IMR-90 (cell line): ENCODE measurements at regions not wholly inside any gene's neighbourhood (a gene's known extent, or its start where the extent isn't known, plus 50 kb on each side); places are given as distances from the start of the nearest gene placed in this dataset.

Experiments
- ATAC-seq: fragments of 200-7000 bp; cut with Tn5 transposase; 2 replicates; pipeline ENCODE4 v1.9.1; 2020; ENCODE audit warnings: low read depth, mild to moderate bottlenecking, moderate library complexity
- BruUV-seq: library from RNA; stranded (reverse); fragments of 400-500 nt; replicated peaks from 2 replicates; lab custom pipeline; 2021; lab: Mats Ljungman, UMichigan
- CTCF ChIA-PET: fragments of 300-600 bp; formaldehyde crosslinking; extraction: SDS; loops from one replicate; lab custom pipeline; 2021; ENCODE audit warnings: antibody characterized with exemption; lab: Yijun Ruan, JAX
- POLR2A ChIA-PET: fragments of 300-600 bp; sonication (Branson Sonifier 250); formaldehyde crosslinking; loops from one replicate; lab custom pipeline; 2022; ENCODE audit warnings: antibody characterized with exemption; ENCODE audit not compliant: unreplicated experiment; lab: Charles Lee
- DNase-seq: peaks from one replicate; pipeline ENCODE4 v3.0.0; 2013
- H2AFZ ChIP-seq: replicated peaks from 2 replicates; pipeline ENCODE3; 2013; ENCODE audit warnings: low read length, mild to moderate bottlenecking; ENCODE audit not compliant: poor library complexity
- H2AK5ac ChIP-seq: 2 replicates; pipeline ENCODE4 v1.6.1; 2013; ENCODE audit warnings: low read depth, low read length, inconsistent platforms
- H2AK9ac ChIP-seq: replicated peaks from 2 replicates; pipeline ENCODE3; 2013; ENCODE audit warnings: mild to moderate bottlenecking, low read depth, low read length, moderate library complexity; ENCODE audit not compliant: poor library complexity
- H2BK120ac ChIP-seq: 2 replicates; pipeline ENCODE4 v1.6.1; 2013; ENCODE audit warnings: low read depth, low read length, inconsistent platforms
- H2BK15ac ChIP-seq: 3 replicates; pipeline ENCODE4 v1.6.1; 2013; ENCODE audit warnings: low read depth, low read length, inconsistent platforms
- H2BK20ac ChIP-seq: 2 replicates; pipeline ENCODE4 v1.6.1; 2013; ENCODE audit warnings: low read depth, mild to moderate bottlenecking, inconsistent platforms, low read length, moderate library complexity
- H2BK5ac ChIP-seq: 2 replicates; pipeline ENCODE4 v1.6.1; 2013; ENCODE audit warnings: mild to moderate bottlenecking, low read depth, low read length, inconsistent platforms; ENCODE audit not compliant: poor library complexity, severe bottlenecking
- H3K14ac ChIP-seq: replicated peaks from 2 replicates; pipeline ENCODE4 v1.6.1; 2013; ENCODE audit warnings: low read depth, low read length, inconsistent platforms
- H3K18ac ChIP-seq: 2 replicates; pipeline ENCODE4 v1.6.1; 2013; ENCODE audit warnings: low read depth, low read length, control low read depth
- H3K23ac ChIP-seq: 2 replicates; pipeline ENCODE4 v1.6.1; 2013; ENCODE audit warnings: low read depth, low read length, inconsistent platforms
- H3K27ac ChIP-seq: 2 replicates; pipeline ENCODE4 v1.5.1; 2013; ENCODE audit warnings: mild to moderate bottlenecking, control low read depth, low read length; ENCODE audit not compliant: insufficient read depth
- H3K27me3 ChIP-seq: 2 replicates; pipeline ENCODE4 v1.6.1; 2013; ENCODE audit warnings: low read length; ENCODE audit not compliant: control insufficient read depth, insufficient read depth
- H3K36me3 ChIP-seq: 2 replicates; pipeline ENCODE4 v1.6.1; 2013; ENCODE audit warnings: low read length, mixed read lengths; ENCODE audit not compliant: control insufficient read depth, insufficient read depth
- H3K4ac ChIP-seq: 2 replicates; pipeline ENCODE4 v1.6.1; 2013; ENCODE audit warnings: low read depth, low read length, inconsistent platforms
- H3K4me1 ChIP-seq: 2 replicates; pipeline ENCODE4 v1.6.1; 2013; ENCODE audit warnings: low read length, mixed read lengths; ENCODE audit not compliant: control insufficient read depth, insufficient read depth
- H3K4me2 ChIP-seq: 2 replicates; pipeline ENCODE4 v1.6.1; 2013; ENCODE audit warnings: low read depth, mild to moderate bottlenecking, control low read depth, low read length, moderate library complexity
- H3K4me3 ChIP-seq: 2 replicates; pipeline ENCODE4 v1.5.1; 2013; ENCODE audit warnings: low read depth, mild to moderate bottlenecking, control low read depth, low read length, moderate library complexity; ENCODE audit not compliant: insufficient read depth
- H3K56ac ChIP-seq: 2 replicates; pipeline ENCODE4 v1.6.1; 2013; ENCODE audit warnings: low read length, inconsistent platforms; ENCODE audit not compliant: insufficient read depth; ENCODE audit errors: extremely low read depth
- H3K79me1 ChIP-seq, 2 experiments: 2 replicates each; pipeline ENCODE4 v1.6.1; 2013; ENCODE audit warnings: low read length in 2 of 2, inconsistent platforms in 1 of 2, low read depth in 1 of 2
- H3K9ac ChIP-seq: 2 replicates; pipeline ENCODE4 v1.6.1; 2013; ENCODE audit warnings: low read depth, low read length, control low read depth
- H3K9me1 ChIP-seq: 2 replicates; pipeline ENCODE4 v1.6.1; 2013; ENCODE audit warnings: low read length, inconsistent platforms; ENCODE audit not compliant: insufficient read depth
- H3K9me3 ChIP-seq: 2 replicates; pipeline ENCODE4 v1.6.1; 2013; ENCODE audit warnings: low read length; ENCODE audit not compliant: control insufficient read depth, insufficient read depth
- H4K20me1 ChIP-seq: 2 replicates; pipeline ENCODE4 v1.6.1; 2013; ENCODE audit warnings: low read length, inconsistent platforms; ENCODE audit not compliant: insufficient read depth
- H4K5ac ChIP-seq: 2 replicates; pipeline ENCODE4 v1.6.1; 2013; ENCODE audit warnings: mild to moderate bottlenecking, low read depth, low read length, control low read depth
- H4K8ac ChIP-seq, 2 experiments: 2 replicates each; pipeline ENCODE4 v1.6.1; 2013; ENCODE audit warnings: low read depth in 2 of 2, low read length in 2 of 2, control low read depth in 1 of 2, inconsistent platforms in 1 of 2
- H4K91ac ChIP-seq: 2 replicates; pipeline ENCODE4 v1.6.1; 2013; ENCODE audit warnings: low read depth, low read length, inconsistent platforms; ENCODE audit not compliant: insufficient read depth
- BHLHE40 ChIP-seq: fragments of 150-350 bp; IDR thresholded peaks from 2 replicates; pipeline ENCODE4 v1.6.1; 2016; ENCODE audit warnings: mild to moderate bottlenecking, low read depth, low read length
- CHD1 ChIP-seq: IDR thresholded peaks from 2 replicates; pipeline ENCODE4 v1.6.1; 2012; ENCODE audit warnings: low read depth, low read length, improper control_type of control experiment
- ELK1 ChIP-seq: fragments of 150-350 bp; IDR thresholded peaks from 2 replicates; pipeline ENCODE4 v1.6.1; 2016; ENCODE audit warnings: low read depth, mild to moderate bottlenecking, low read length, moderate library complexity, borderline replicate concordance
- RFX5 ChIP-seq: IDR thresholded peaks from 2 replicates; pipeline ENCODE4 v1.8.0; 2012; ENCODE audit warnings: low read depth, mild to moderate bottlenecking, low read length, moderate library complexity
- SMC3 ChIP-seq: fragments of 150-350 bp; IDR thresholded peaks from 2 replicates; pipeline ENCODE4 v1.6.1; 2016; ENCODE audit warnings: low read depth, mild to moderate bottlenecking, antibody characterized with exemption, low read length, moderate library complexity
- USF2 ChIP-seq: fragments of 150-350 bp; IDR thresholded peaks from 2 replicates; pipeline ENCODE4 v1.6.1; 2017; ENCODE audit warnings: mild to moderate bottlenecking, antibody characterized with exemption, low read length, low read depth
- WGBS, 2 experiments: methylation state at CpG; one replicate each; pipeline versions ENCODE4 v1.1.5 to v1.1.7; 2013; ENCODE audit warnings: missing lambda C conversion rate in 2 of 2; ENCODE audit not compliant: insufficient read length in 1 of 2; ENCODE audit errors: extremely low coverage in 2 of 2; 5-methylcytosine and 5-hydroxymethylcytosine counted together
- dilution Hi-C: fragments of 300-500 bp; cut with HindIII; formaldehyde crosslinking; loops from one replicate; pipeline ENCODE4 v1.14.3; 2018; ENCODE audit warnings: low sequenced_read_pairs; ENCODE audit not compliant: unreplicated experiment
- in situ Hi-C: fragments of 300-500 bp; cut with MboI; formaldehyde crosslinking; loops from 3 replicates; pipeline ENCODE4 v1.14.3; 2019; ENCODE audit warnings: low sequenced_read_pairs, inconsistent platforms, mixed read lengths
- intact Hi-C: fragments of 100-400 bp; cut with micrococcal nuclease; formaldehyde crosslinking; loops from 2 replicates; pipeline ENCODE4 v1.10.0; 2022

- in situ Hi-C loops = no loop called here
- no peak overlapping the region for H2BK120ac ChIP-seq
- H2AK5ac ChIP-seq = no peak overlapping the region
- 0 out of 2 replicates have a peak, but pooled peaks cover 1% of the 10 kb centered on the region for H3K4me1 ChIP-seq
- no peak overlapping the region for H2BK15ac ChIP-seq
- H3K18ac ChIP-seq = no peak overlapping the region
- no peak overlapping the region for H3K4me2 ChIP-seq
- no peaks in the 10 kb centered on the region for H3K9me1 ChIP-seq
- H2AFZ ChIP-seq = no peak overlapping the region
- no peak overlapping the region for H3K9ac ChIP-seq
- no peak overlapping the region for H3K14ac ChIP-seq
- no peaks in the 10 kb centered on the region for H3K36me3 ChIP-seq
- ATAC-seq (no peak), DNase-seq (no peak)
- H4K20me1 ChIP-seq = no peaks in the 10 kb centered on the region
- no peaks in the 10 kb centered on the region for H3K79me1 ChIP-seq
- intact Hi-C loops = no loop called here
- dilution Hi-C loops = no loop called here
- ChIA-PET CTCF (no interaction called here), POLR2A (no interaction called here)
- H3K27ac ChIP-seq = no peak overlapping the region
- no peak overlapping the region for H4K8ac ChIP-seq
- H3K23ac ChIP-seq = no peak overlapping the region
- H4K5ac ChIP-seq = no peak overlapping the region
- no CpG with 5 or more reads among the region's 3 CpGs for WGBS, 2 experiments
- BruUV-seq = no TSS peak
- TF ChIP-seq BHLHE40 (no peak), ELK1 (no peak), RFX5 (no peak), USF2 (no peak), CHD1 (no peak), SMC3 (no peak)
- H3K27me3 ChIP-seq = no peaks in the 10 kb centered on the region
- no peak overlapping the region for H4K91ac ChIP-seq
- no peaks in the 10 kb centered on the region for H3K9me3 ChIP-seq
- no peak overlapping the region for H3K4me3 ChIP-seq
- H3K56ac ChIP-seq = no peak overlapping the region
- H2BK5ac ChIP-seq = no peak overlapping the region
- no peak overlapping the region for H3K4ac ChIP-seq
- no peak overlapping the region for H2AK9ac ChIP-seq
- no peak overlapping the region for H2BK20ac ChIP-seq
Observed at GRCh38 chr1:170296211-170296610, 150.5 kb downstream of the NTMT2 start.
